Stimulated activated effector memory CD8-positive, alpha-beta T cell treated with anti-CD3 and anti-CD28 coated beads, Interleukin-12 subunit alpha, Interleukin-12 subunit beta, amount 100 ng/mL, for 72 hours (primary cell): ENCODE measurements at regions not wholly inside any gene's neighbourhood (a gene's known extent, or its start where the extent isn't known, plus 50 kb on each side); places are given as distances from the start of the nearest gene placed in this dataset.
A peak's percentile ranks its signal among the peaks of the same experiment; 100 is the strongest.

Experiments used
- ATAC-seq: fragments of 150-1000 bp; cut with Tn5 transposase; 2 replicates; pipeline ENCODE4 v1.10.0; 2021
- DNase-seq, 2 donors: peaks; one replicate each; pipeline ENCODE4 v3.0.0; 2021 to 2022; ENCODE audit warnings: low spot score in 2 of 2
- H3K27ac Mint-ChIP-seq: one replicate; pipeline ENCODE4 v1.8.0; 2022; ENCODE audit warnings: mild to moderate bottlenecking, mixed read lengths
- H3K36me3 Mint-ChIP-seq: one replicate; pipeline ENCODE4 v1.8.0; 2022; ENCODE audit warnings: mild to moderate bottlenecking, mixed read lengths
- H3K4me1 Mint-ChIP-seq: one replicate; pipeline ENCODE4 v1.8.0; 2022; ENCODE audit warnings: mixed read lengths
- H3K4me3 Mint-ChIP-seq: one replicate; pipeline ENCODE4 v1.8.0; 2022; ENCODE audit warnings: mild to moderate bottlenecking, mixed read lengths
- H3K9me3 Mint-ChIP-seq: one replicate; pipeline ENCODE4 v1.8.0; 2022; ENCODE audit warnings: mixed read lengths

GRCh38 chr10:117654105-117654504, 111.6 kb downstream of the EMX2 start:
- H3K4me1 Mint-ChIP-seq: peaks cover 4% of the 10 kb centered on the region
- DNase-seq (no peak), ATAC-seq (no peak)
- H3K4me3 Mint-ChIP-seq: no peak overlapping the region
- H3K27ac Mint-ChIP-seq: no peak overlapping the region
- no peaks in the 10 kb centered on the region for H3K36me3 Mint-ChIP-seq
- H3K9me3 Mint-ChIP-seq: peaks cover 12% of the 10 kb centered on the region

DNA sequence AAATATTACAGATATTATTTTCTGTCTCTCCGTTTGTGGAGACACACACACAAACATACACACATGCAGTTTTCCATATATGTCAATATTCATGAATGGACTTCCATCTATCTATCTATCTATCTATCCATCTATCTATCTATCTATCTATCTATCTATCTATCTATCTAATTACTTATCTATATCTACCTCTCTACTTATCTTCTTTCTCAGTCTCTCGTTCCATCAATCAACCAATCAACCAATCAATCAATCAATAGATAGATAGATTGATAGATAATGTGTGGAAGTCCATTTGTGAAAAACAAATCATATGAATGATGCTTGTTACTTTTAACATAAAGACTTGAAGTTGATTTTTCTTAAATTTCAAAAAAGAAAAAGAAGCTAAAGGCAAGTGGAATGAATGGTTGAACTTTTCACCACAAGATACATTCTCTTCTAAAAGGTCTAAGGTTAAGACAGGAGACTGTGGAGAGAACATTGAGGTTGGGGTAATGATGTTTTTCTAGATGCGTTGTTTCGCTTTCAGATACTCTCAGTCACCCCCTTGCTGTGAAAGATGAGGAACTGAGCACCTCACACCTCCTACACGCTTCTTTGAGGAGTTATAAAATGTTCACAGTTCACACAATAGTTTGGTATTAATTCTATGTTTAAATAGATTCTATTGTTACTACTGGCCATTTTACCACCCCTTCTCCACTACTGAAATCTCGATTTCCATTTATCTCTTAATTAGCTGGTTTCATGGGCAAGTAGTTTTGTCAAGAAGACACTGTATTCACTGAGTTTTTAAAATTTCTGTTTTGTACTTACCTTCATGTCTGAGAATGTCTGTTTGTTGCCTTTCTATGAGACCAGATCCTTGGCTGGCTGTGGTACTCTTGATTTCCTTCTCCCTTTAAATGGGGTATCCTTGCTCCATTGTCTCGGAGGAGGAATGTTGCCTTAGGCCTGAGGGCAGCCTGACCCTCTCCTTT, 114.1 kb downstream of the EMX2 start:
- H3K9me3 Mint-ChIP-seq: peaks cover 6% of the 10 kb centered on the region
- H3K27ac Mint-ChIP-seq: no peak overlapping the region
- DNase-seq (no peak), ATAC-seq (peak; percentile 78)
- H3K4me3 Mint-ChIP-seq: no peak overlapping the region
- H3K36me3 Mint-ChIP-seq: no peaks in the 10 kb centered on the region
- H3K4me1 Mint-ChIP-seq: peaks cover 4% of the 10 kb centered on the region

DNA sequence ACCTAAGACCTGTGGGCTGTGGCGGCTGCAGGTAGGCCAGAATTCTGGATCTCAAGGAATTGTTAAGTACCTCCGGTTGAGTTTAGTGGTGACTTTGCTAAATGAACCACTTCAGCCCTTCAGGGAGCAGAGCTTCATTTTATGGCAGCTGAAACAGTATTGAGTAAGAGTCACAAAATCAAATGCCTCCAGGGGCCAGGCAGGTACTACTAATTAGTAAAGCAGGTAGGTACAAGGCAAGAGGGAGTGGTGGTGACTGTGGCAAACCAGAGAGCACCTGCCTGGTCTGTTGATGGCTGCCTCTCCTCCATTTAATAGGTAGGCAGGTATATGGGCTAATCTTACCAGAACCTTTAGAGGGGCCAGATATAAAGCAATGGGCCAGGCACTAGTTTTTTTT, 118.8 kb downstream of the EMX2 start:
- no peak overlapping the region for H3K4me3 Mint-ChIP-seq
- DNase-seq: no peak
- peaks cover 4% of the 10 kb centered on the region for H3K4me1 Mint-ChIP-seq
- no peak for ATAC-seq
- peaks cover 2% of the 10 kb centered on the region for H3K9me3 Mint-ChIP-seq
- no peaks in the 10 kb centered on the region for H3K36me3 Mint-ChIP-seq
- H3K27ac Mint-ChIP-seq: no peak overlapping the region

GRCh38 chr10:117662126-117662525, 119.6 kb downstream of the EMX2 start:
- Mint-ChIP-seq H3K36me3 (no peaks in the 10 kb centered on the region), H3K4me3 (no peak overlapping the region), H3K27ac (no peak overlapping the region), H3K4me1 (peaks cover 1% of the 10 kb centered on the region), H3K9me3 (peaks cover 2% of the 10 kb centered on the region)
- DNase-seq (no peak), ATAC-seq (no peak)

DNA sequence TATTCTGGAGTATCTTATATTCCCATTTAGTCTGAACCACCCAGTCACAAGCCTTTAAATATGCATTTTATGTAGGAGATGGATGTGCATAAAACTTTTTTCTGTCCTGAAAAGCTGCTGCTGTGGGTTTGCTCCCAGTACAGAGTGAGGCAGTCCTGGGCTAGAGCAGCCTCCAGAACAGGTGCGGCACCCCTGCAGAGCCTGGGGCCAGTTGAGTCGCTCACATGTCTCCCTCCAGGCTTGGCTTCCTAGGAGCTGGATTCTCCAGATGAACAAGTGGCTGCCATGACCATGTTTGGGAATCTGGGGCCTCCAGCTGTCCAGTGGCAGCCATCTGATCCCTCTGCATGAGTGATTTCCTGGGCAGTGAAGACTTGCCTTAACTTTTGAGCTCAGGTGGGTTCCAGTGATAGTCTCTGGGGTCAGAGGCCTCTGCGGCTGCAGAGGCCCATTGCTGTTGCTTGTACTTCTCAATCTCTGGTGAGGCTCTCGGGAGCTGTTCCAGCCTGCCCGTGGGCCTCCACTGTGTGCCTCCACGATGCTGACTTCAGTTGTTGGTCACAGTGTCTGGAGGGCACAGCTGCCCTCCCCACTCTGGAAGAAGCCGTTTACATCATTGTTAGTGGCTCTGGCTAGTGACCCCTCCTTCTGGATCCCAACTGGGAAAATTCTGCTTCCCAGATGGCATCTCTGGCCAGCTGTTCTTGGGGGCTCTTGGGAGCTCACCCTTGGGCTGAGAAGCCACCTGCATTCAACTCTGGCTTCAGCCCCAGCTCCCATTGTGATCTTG, 120.4 kb downstream of the EMX2 start:
- Mint-ChIP-seq H3K4me3 (no peak overlapping the region), H3K27ac (no peak overlapping the region), H3K36me3 (no peaks in the 10 kb centered on the region), H3K9me3 (peaks cover 2% of the 10 kb centered on the region), H3K4me1 (no peaks in the 10 kb centered on the region)
- DNase-seq (no peak), ATAC-seq (no peak)

DNA sequence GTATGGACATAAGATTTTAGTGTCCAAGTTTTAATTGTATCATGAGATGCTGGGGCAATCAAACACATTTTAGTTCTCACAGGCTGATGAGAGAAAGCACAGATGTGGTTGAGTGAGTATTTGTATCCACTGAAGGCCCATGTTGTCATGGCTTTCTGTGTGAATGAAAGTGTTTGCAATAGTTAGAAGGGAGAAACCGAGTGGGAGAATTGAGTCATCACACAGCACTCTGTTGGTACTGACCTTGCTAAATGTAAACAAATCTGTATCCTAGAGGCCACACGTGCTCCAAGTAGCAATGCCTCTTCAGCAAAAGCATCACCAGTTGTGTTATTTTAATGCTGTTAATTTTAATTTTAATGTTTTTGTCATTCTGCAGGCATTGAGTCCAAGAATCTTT, 121.2 kb downstream of the EMX2 start:
- no peaks in the 10 kb centered on the region for H3K36me3 Mint-ChIP-seq
- H3K9me3 Mint-ChIP-seq: peaks cover 2% of the 10 kb centered on the region
- H3K4me3 Mint-ChIP-seq: no peak overlapping the region
- no peaks in the 10 kb centered on the region for H3K4me1 Mint-ChIP-seq
- ATAC-seq (peak; percentile 78), DNase-seq (no peak)
- no peak overlapping the region for H3K27ac Mint-ChIP-seq

- no peaks in the 10 kb centered on the region for H3K36me3 Mint-ChIP-seq
- H3K4me1 Mint-ChIP-seq: no peaks in the 10 kb centered on the region
- H3K9me3 Mint-ChIP-seq: peaks cover 2% of the 10 kb centered on the region
- no peak for DNase-seq
- H3K4me3 Mint-ChIP-seq: no peak overlapping the region
- ATAC-seq: no peak
- no peak overlapping the region for H3K27ac Mint-ChIP-seq
Observed at GRCh38 chr10:117664288-117664687, 121.7 kb downstream of the EMX2 start.

GRCh38 chr10:117666166-117666565, 123.6 kb downstream of the EMX2 start:
- ATAC-seq (no peak), DNase-seq (no peak)
- no peak overlapping the region for H3K27ac Mint-ChIP-seq
- H3K4me3 Mint-ChIP-seq: no peak overlapping the region
- no peaks in the 10 kb centered on the region for H3K4me1 Mint-ChIP-seq
- peaks cover 2% of the 10 kb centered on the region for H3K9me3 Mint-ChIP-seq
- no peaks in the 10 kb centered on the region for H3K36me3 Mint-ChIP-seq

DNA sequence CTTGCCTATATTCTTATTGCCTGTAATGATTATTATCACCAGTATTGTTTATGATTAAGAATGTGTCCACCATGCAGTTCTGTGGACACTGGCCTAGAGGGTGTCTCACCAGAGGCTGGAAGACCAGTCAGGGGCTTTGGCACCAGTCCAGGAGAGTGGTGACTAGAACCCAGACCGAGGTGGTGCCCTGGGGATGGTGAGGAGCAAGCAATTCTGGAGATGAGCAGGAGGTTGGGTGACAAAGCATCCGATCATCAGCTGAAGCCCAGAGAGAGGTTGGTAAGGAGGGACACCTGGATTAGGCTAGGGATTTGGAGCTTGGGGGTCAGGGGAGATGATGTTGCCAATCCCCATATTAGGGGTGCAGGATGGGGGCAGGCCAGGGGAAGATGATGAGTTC, 124.4 kb downstream of the EMX2 start:
- no peak overlapping the region for H3K4me3 Mint-ChIP-seq
- no peaks in the 10 kb centered on the region for H3K4me1 Mint-ChIP-seq
- no peaks in the 10 kb centered on the region for H3K36me3 Mint-ChIP-seq
- ATAC-seq (no peak), DNase-seq (no peak)
- H3K27ac Mint-ChIP-seq: no peak overlapping the region
- peaks cover 2% of the 10 kb centered on the region for H3K9me3 Mint-ChIP-seq

DNA sequence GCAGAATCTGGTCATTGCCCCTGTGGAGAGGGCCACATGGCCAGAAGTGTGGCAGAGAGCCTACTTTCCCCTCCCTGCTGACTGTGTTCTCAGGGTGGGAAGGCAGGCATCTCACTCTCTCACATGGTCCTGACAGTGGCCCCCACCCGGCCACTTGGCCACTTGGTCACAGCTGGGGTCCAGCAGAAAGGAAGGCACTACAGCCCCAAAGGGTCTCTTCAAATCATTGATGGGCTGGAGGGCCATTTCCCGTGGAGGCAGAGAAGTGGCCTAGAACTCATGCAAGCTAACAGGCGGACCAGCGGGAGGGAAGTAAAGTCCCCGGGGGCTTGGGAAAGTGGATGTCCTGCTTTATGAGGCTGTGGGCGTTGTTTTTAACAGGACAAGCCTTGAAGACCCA, 125.3 kb downstream of the EMX2 start:
- H3K9me3 Mint-ChIP-seq: peaks cover 2% of the 10 kb centered on the region
- DNase-seq (no peak), ATAC-seq (no peak)
- H3K36me3 Mint-ChIP-seq: no peaks in the 10 kb centered on the region
- H3K27ac Mint-ChIP-seq: no peak overlapping the region
- no peak overlapping the region for H3K4me3 Mint-ChIP-seq
- H3K4me1 Mint-ChIP-seq: no peaks in the 10 kb centered on the region

- Mint-ChIP-seq H3K27ac (no peak overlapping the region), H3K4me1 (no peaks in the 10 kb centered on the region), H3K9me3 (peaks cover 2% of the 10 kb centered on the region), H3K4me3 (no peak overlapping the region), H3K36me3 (no peaks in the 10 kb centered on the region)
- DNase-seq: no peak
- no peak for ATAC-seq
Observed at GRCh38 chr10:117668327-117669008, 125.9 kb downstream of the EMX2 start.

DNA sequence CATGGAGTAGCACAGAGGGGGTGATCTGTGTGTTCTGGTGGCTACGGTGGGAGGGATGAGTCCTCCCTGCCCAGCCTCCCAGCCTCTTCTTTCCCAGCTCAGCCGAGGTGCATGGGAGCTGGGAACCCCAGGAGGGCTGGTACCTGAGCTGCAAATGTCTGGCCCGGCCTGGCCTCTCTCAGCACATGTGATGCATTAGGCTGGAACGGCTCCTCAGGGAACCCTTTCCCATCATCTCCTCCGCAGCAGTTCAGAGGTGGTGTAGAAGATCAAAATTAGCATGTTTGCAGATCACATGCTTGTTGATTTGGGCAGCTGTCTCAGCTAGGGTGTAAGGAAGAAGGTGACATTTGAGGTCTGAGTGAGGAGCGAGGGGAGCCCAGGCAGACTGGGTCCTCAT, 126.6 kb downstream of the EMX2 start:
- H3K4me3 Mint-ChIP-seq: no peak overlapping the region
- no peaks in the 10 kb centered on the region for H3K36me3 Mint-ChIP-seq
- no peak overlapping the region for H3K27ac Mint-ChIP-seq
- peaks cover 2% of the 10 kb centered on the region for H3K9me3 Mint-ChIP-seq
- DNase-seq: no peak
- ATAC-seq: no peak
- H3K4me1 Mint-ChIP-seq: no peaks in the 10 kb centered on the region

DNA sequence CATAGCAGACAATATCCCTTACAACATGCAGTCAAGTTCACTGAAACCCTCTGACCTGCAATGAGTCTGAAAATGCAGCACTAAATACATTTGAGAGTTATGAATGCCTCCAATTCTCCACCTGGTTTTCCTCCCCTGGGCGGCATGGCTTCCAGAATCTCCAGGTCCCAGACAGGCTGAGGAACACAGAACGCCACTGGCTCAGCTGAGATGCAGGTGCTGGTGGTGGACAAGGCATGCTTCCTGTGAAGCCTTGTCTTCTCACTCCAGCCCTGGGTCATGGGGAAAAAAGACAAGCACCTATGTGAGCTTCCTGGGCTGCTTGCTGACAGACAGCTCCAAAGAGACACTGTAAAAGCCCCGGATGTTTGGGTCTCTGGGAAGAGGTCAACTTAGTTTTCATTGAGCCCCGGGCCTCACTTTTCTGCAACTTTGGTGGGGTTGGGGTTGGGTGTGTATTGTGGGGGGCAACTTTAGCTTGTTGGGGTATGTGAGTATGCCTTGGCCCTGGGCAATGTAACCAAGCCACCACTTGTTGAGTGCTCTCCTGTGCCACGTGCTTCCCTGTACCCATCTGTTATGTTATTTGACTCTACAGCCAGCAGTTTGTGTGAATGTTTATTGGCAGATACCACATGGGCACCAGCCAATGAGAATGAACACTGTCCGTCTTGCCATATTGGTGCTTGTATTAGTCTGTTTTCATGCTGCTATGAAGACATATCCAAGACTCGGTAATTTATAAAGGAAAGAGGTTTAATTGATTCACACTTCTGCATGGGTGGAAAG, 127.8 kb downstream of the EMX2 start:
- no peak overlapping the region for H3K27ac Mint-ChIP-seq
- H3K4me3 Mint-ChIP-seq: no peak overlapping the region
- DNase-seq (no peak), ATAC-seq (no peak)
- H3K9me3 Mint-ChIP-seq: peaks cover 2% of the 10 kb centered on the region
- no peaks in the 10 kb centered on the region for H3K36me3 Mint-ChIP-seq
- no peaks in the 10 kb centered on the region for H3K4me1 Mint-ChIP-seq

GRCh38 chr10:117673230-117674010, 130.9 kb downstream of the EMX2 start:
- no peaks in the 10 kb centered on the region for H3K36me3 Mint-ChIP-seq
- ATAC-seq: no peak
- H3K4me3 Mint-ChIP-seq: no peak overlapping the region
- H3K4me1 Mint-ChIP-seq: no peaks in the 10 kb centered on the region
- no peak for DNase-seq
- no peak overlapping the region for H3K27ac Mint-ChIP-seq
- H3K9me3 Mint-ChIP-seq: no peaks in the 10 kb centered on the region
